GM21717 (cell line): ENCODE measurements at regions not wholly inside any gene's neighbourhood (a gene's known extent, or its start where the extent isn't known, plus 50 kb on each side); places are given as distances from the start of the nearest gene placed in this dataset.

ENCODE experiments used
- ATAC-seq: cut with Tn5 transposase; IDR thresholded peaks from one replicate; pipeline ENCODE4 v1.9.1; 2021; ENCODE audit warnings: mild to moderate bottlenecking, moderate library complexity; ENCODE audit not compliant: unreplicated experiment

DNA sequence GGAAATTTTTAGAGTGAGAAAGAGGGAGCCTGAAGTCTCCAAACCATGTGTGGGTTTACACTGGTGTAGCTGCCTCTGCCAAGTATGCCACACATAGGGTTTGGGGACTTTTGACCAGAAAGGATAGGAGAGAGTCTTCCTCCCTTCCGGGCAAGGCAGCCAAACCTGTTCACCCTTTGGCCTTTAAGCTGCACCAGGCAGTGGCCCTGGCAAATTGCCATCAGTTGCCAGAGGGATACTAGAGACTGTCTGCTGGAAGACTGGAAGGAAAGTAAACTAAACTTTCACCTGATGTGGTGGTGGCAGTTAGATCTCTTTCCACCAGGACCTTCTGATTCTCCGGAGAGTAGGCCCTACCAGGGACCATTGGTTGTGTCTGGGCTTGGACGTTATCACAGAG lies 1263.2 kb downstream of the FAM181B start:
- no peak for ATAC-seq

GRCh38 chr11:81459766-81460306 lies 1273.8 kb downstream of the FAM181B start:
- no peak for ATAC-seq

DNA sequence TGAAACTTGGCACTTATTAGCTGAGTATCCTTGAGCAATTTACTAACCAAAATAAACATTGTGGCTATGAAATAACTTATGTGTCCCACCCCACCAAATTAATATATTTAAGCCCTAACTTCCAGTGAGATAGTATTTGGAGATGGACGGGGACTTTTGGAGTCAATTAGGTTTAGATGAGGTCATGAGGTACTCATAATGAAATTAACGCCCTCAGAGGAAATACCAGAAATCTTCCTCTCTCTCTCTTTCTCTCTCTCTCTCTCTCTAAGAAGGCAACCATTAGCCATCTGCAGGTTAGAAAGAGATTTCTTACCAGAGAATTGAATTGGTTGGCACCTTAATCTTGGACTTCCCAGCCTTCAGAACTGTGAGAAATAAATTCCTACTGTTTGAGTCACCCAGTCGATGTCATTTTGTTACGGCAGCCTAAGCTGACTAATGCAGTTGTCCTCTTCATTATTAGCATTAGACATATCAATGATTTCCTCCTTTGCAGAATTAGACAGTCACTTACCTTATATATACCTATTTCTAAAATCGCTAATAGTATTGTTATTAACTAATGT lies 1284.0 kb downstream of the FAM181B start:
- no peak for ATAC-seq

- ATAC-seq = no peak
These were observed 1289.4 kb downstream of the FAM181B start for GRCh38 chr11:81444297-81444696.

- no peak for ATAC-seq
These were observed 1301.3 kb downstream of the FAM181B start for GRCh38 chr11:81432333-81432732.

DNA sequence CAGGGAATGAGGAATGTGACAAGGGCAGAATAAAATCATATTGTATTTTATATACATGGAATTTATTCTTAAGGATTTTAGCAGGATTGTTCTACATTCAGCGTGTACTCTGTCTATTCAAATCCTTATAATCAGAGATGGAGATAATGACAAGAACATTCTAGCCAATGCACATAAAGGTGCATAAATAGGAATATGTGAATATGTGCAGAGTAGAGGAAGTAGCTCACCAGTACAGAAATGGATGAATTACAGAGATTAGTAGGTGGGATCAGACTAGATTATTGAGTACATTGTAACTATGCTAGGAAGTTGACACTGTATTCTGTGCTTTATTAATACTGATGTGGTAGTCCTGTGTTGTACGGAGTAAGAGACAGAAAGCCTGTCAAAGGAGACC lies 1308.8 kb downstream of the FAM181B start:
- no peak for ATAC-seq

GRCh38 chr11:81422402-81422801 lies 1311.3 kb downstream of the FAM181B start:
- ATAC-seq = no peak

DNA sequence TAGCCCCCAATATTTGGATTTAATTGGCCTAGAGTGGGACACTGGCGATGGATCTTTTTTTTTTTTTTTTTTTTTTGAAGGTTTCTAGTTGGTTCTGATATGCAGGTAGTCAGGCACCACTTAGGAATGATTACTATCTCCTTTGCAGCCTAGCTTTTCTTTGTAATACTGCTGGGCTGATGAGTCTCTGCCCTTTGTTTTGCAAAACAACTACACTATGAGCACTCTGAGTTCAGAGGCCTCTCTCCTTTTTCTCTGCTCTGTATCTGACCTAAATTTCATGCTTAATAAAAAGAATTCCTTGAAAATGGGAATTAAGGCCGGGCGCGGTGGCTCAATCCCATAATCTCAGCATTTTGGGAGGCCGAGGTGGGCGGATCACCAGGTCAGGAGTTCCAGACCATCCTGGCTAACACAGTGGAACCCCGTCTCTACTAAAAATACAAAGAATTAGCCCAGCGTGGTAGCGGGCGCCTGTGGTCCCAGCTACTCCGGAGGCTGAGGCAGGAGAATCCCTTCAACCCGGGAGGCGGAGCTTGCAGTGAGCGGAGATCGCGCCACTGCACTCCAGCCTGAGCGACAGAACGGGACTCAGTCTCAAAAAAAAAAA lies 1312.3 kb downstream of the FAM181B start:
- ATAC-seq = no peak

GRCh38 chr11:81420668-81421250 lies 1312.9 kb downstream of the FAM181B start:
- no peak for ATAC-seq

GRCh38 chr11:81397316-81397715 lies 1336.3 kb downstream of the FAM181B start:
- ATAC-seq = no peak

- ATAC-seq = no peak
These were observed 1339.4 kb downstream of the FAM181B start for GRCh38 chr11:81394311-81394710.

GRCh38 chr11:81388326-81388725 lies 1345.3 kb downstream of the FAM181B start:
- no peak for ATAC-seq

DNA sequence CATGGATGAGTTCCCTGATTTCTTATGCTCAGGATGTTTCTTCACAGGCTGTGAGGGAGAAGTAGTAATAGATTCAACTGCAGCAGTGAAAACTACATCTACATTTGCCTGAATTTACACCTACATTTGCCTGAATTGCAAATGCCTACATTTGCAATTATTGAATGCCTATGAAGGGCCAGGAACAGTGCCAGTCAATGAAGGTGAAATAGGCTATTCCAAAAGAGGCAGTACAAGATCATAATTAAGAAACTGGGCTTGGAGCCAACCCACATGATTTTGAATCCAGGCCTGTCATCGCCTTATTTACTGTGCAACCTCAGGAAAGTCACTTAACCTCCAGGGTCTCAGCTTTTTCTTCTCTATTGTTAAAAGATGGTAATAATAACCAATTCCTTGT lies 1353.3 kb downstream of the FAM181B start:
- no peak for ATAC-seq

DNA sequence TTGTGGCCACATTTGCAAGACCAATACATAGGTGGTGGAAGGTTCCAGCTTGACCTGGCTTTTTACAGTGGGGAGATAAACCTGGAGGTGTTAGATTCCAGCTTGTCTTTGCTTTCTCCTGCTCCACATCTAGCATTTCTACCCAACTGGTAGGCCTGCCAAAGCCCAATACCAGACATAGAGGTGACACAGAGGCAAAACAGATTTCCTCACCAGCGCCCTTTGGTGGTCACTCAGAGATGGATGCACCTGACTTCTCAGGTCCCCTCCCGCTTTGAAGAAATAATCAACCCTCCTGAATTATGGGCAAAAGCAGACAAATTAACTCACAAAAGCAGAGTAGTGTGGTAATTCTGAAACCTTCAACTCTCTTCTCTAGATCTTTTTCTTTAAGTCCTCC lies 1356.2 kb downstream of the FAM181B start:
- no peak for ATAC-seq

DNA sequence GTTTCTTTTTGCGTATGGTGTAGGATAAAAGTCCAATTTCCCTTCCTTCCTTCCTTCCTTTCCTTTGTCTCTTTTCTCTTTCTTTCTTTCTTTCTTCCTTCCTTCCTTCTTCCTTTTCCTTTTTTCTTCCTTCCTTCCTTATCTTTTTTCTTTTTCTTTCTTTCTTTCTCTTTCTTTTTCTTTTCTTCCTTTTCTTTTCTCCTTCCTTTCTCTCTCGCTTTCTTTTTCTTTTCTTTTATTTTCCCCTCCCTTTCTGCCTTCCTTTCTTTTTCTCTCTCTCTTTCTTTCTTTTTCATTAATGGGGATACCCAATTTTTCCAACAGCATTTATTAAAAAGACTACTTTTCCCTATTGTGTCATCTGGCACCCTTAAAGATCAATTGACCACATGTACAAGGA lies 1359.7 kb downstream of the FAM181B start:
- no peak for ATAC-seq

DNA sequence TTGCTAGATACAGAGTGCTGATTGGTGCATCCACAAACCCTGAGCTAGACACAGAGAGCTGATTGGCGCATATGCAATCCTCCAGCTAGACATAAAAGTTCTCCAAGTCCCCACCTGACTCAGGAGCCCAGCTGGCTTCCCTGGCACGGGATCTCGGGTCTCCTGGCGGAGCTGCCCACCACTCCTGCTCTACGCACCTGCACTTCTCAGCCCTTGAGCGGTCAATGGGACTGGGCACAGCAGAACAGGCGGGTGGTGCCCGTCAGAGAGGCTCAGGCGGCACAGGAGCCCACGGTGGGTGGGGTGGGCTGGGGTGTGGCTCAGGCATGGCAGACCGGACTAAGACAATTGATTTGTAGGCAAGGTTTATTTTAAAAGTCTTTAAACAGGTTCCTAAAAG lies 1365.5 kb downstream of the FAM181B start:
- no peak for ATAC-seq

DNA sequence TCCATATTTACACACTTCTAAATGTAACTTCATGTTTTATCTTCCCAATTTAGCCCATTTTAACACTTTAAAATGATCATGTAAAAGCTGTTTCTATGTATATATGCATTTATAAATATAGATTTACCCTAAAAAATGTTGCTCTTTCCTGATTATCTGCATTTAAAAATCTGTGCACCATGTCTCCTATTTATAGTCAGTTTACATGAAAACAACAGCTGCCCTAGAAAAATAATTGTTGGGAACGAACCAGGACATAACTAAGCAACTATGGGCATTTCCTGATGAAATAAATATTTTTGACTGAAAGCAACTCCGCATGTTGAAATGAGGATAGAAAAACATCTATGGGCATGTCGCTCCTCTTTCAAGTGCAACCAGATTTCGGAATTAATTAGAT lies 1368.2 kb downstream of the FAM181B start:
- no peak for ATAC-seq

GRCh38 chr11:81359476-81359875 lies 1374.2 kb downstream of the FAM181B start:
- ATAC-seq = no peak

- ATAC-seq = no peak
These were observed 1388.1 kb downstream of the FAM181B start for GRCh38 chr11:81345609-81346008.

- ATAC-seq = no peak
These were observed 1390.7 kb downstream of the FAM181B start for GRCh38 chr11:81342966-81343365.

DNA sequence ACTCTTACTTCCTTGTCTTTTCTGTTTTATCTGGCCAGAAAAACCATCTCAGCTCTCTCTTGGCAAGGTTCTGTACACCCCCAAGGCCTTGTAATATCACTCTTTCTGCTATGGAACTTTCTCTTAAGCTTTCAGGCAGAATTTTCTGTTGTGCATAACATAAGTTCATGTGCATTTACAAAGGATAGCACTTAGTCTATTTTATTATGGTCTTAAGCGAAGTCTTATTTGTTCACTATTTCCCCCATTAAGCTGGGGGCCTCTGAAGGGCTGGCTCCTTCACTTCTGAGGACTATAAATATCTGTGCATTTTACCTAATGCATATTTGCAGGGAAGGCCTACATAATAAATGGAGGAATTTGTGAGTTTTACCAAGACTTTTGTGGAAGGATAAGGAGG lies 1393.4 kb downstream of the FAM181B start:
- ATAC-seq = no peak

- ATAC-seq = no peak
These were observed 1394.1 kb downstream of the FAM181B start for GRCh38 chr11:81339521-81339920.
